Liver (tissue), 8 donors: ENCODE measurements at regions not wholly inside any gene's neighbourhood (a gene's known extent, or its start where the extent isn't known, plus 50 kb on each side); places are given as distances from the start of the nearest gene placed in this dataset.

Experiments
- DNase-seq: peaks from one replicate; pipeline ENCODE4 v3.0.0-alpha.2; 2017; ENCODE audit warnings: low spot score
- H3K27ac ChIP-seq, 2 donors: one replicate each; pipeline ENCODE4 v1.7.0; 2013; ENCODE audit warnings: inconsistent platforms in 2 of 2, low read length in 2 of 2, control low read depth in 1 of 2, low read depth in 1 of 2, mild to moderate bottlenecking in 1 of 2
- H3K27me3 ChIP-seq, 4 donors: one replicate each; pipeline versions ENCODE4 v1.6.1 to v1.7.0; 2013; ENCODE audit warnings: low read length in 3 of 4, inconsistent platforms in 1 of 4, mild to moderate bottlenecking in 1 of 4, moderate library complexity in 1 of 4; ENCODE audit not compliant: control insufficient read depth in 4 of 4, insufficient read depth in 4 of 4
- H3K36me3 ChIP-seq, 4 donors: one replicate each; pipeline versions ENCODE4 v1.6.1 to v1.7.0; 2013; ENCODE audit warnings: low read length in 3 of 4, mild to moderate bottlenecking in 3 of 4, low read depth in 1 of 4, moderate library complexity in 1 of 4; ENCODE audit not compliant: control insufficient read depth in 4 of 4, insufficient read depth in 3 of 4
- H3K4me1 ChIP-seq, 4 donors: one replicate each; pipeline versions ENCODE4 v1.6.1 to v1.7.0; 2013; ENCODE audit warnings: low read length in 3 of 4, mild to moderate bottlenecking in 3 of 4, moderate library complexity in 1 of 4; ENCODE audit not compliant: control insufficient read depth in 4 of 4, insufficient read depth in 4 of 4
- H3K4me3 ChIP-seq, 3 donors: one replicate each; pipeline versions ENCODE4 v1.6.1 to v1.7.0; 2013; ENCODE audit warnings: low read length in 3 of 3, control low read depth in 1 of 3, low read depth in 1 of 3, mild to moderate bottlenecking in 1 of 3
- H3K9ac ChIP-seq, 2 donors: one replicate each; pipeline ENCODE4 v1.7.0; 2013; ENCODE audit warnings: low read length in 2 of 2, mild to moderate bottlenecking in 2 of 2, moderate library complexity in 2 of 2, control low read depth in 1 of 2, low read depth in 1 of 2
- H3K9me3 ChIP-seq, 4 donors: one replicate each; pipeline versions ENCODE4 v1.6.1 to v1.7.0; 2013; ENCODE audit warnings: low read length in 3 of 4; ENCODE audit not compliant: control insufficient read depth in 4 of 4
- ATF3 ChIP-seq: IDR thresholded peaks from 2 replicates; pipeline ENCODE4 v1.6.1; 2016; ENCODE audit warnings: antibody characterized with exemption
- CTCF ChIP-seq: fragments of 150-350 bp; IDR thresholded peaks from 2 replicates; pipeline ENCODE4 v1.5.1; 2017; ENCODE audit warnings: improper control_type of control experiment, low read depth, low read length; ENCODE audit not compliant: missing input control
- EGR1 ChIP-seq, 2 donors: IDR thresholded peaks; 2 replicates each; pipeline ENCODE4 v1.6.1; 2016 to 2018; ENCODE audit warnings: antibody characterized with exemption in 2 of 2, low read depth in 2 of 2
- FOXA1 ChIP-seq: IDR thresholded peaks from 2 replicates; pipeline ENCODE4 v1.6.1; 2016; ENCODE audit warnings: antibody characterized with exemption
- FOXA2 ChIP-seq: IDR thresholded peaks from 2 replicates; pipeline ENCODE4 v1.6.1; 2016; ENCODE audit warnings: antibody characterized with exemption
- GABPA ChIP-seq, 2 donors: IDR thresholded peaks in 1 of 2; conservative IDR thresholded peaks in 1 of 2; 2 replicates each; pipeline ENCODE4 v1.6.1; 2016; ENCODE audit warnings: antibody characterized with exemption in 2 of 2, mild to moderate bottlenecking in 1 of 2, moderate library complexity in 1 of 2
- HNF4A ChIP-seq, 2 donors: conservative IDR thresholded peaks; 2 replicates each; pipeline ENCODE4 v1.6.1; 2016; ENCODE audit warnings: antibody characterized with exemption in 2 of 2, mild to moderate bottlenecking in 2 of 2
- HNF4G ChIP-seq: IDR thresholded peaks from 2 replicates; pipeline ENCODE4 v1.6.1; 2016; ENCODE audit warnings: antibody characterized with exemption
- JUND ChIP-seq, 2 donors: IDR thresholded peaks; 2 replicates each; pipeline ENCODE4 v1.6.1; 2016; ENCODE audit warnings: antibody characterized with exemption in 2 of 2
- NR2F2 ChIP-seq: IDR thresholded peaks from 2 replicates; pipeline ENCODE4 v1.6.1; 2016; ENCODE audit warnings: antibody characterized with exemption
- TAF1 ChIP-seq: conservative IDR thresholded peaks from 2 replicates; pipeline ENCODE4 v1.6.1; 2016; ENCODE audit warnings: antibody characterized with exemption, mild to moderate bottlenecking
- YY1 ChIP-seq: IDR thresholded peaks from 2 replicates; pipeline ENCODE4 v1.6.1; 2016; ENCODE audit warnings: antibody characterized with exemption, mild to moderate bottlenecking
- ZBTB33 ChIP-seq: IDR thresholded peaks from 2 replicates; pipeline ENCODE4 v1.6.1; 2016; ENCODE audit warnings: antibody characterized with exemption
- WGBS: extraction: QIAGEN DNeasy Blood & Tissue Kit; methylation state at CpG from one replicate; pipeline ENCODE4 v1.1.7; 2013; 5-methylcytosine and 5-hydroxymethylcytosine counted together
- TF ChIP-seq, protein P1 (sequence below): IDR thresholded peaks from 2 replicates; pipeline ENCODE4 v1.6.1; 2016; ENCODE audit warnings: antibody characterized with exemption, mild to moderate bottlenecking
- TF ChIP-seq, protein P2 (sequence below): IDR thresholded peaks from 2 replicates; pipeline ENCODE4 v1.6.1; 2016; ENCODE audit warnings: antibody characterized with exemption
- donor health status: healthy.
- donor health status: healthy.
- donor health status: healthy.
- donor health status: healthy.
- donor health status: healthy.

GRCh38 chr4:136847881-136848621, 684.2 kb downstream of the PCDH18 start:
- Histone ChIP-seq H3K4me3 (no peak overlapping the region), H3K27ac (no peak overlapping the region), H3K4me1 (no peaks in the 10 kb centered on the region), H3K27me3 (no peaks in the 10 kb centered on the region), H3K36me3 (no peaks in the 10 kb centered on the region), H3K9ac (no peak overlapping the region), H3K9me3 (no peaks in the 10 kb centered on the region)
- no peak for DNase-seq
- 84% methylated on average over 6 of the region's 6 CpGs for WGBS
- TF ChIP-seq EGR1 (IDR thresholded peaks at IDR 0.05; ENCODE audit: low read depth in 2 of 2) (no peak), ZBTB33 (no peak), FOXA1 (no peak), HNF4A (conservative IDR thresholded peaks at IDR 0.05) (no peak), GABPA (IDR thresholded peaks at IDR 0.05 in 1 of 2, conservative IDR thresholded peaks at IDR 0.05 in 1 of 2) (no peak), JUND (IDR thresholded peaks at IDR 0.05) (no peak), CTCF (no peak), FOXA2 (no peak)
- TF ChIP-seq, protein P1, sequence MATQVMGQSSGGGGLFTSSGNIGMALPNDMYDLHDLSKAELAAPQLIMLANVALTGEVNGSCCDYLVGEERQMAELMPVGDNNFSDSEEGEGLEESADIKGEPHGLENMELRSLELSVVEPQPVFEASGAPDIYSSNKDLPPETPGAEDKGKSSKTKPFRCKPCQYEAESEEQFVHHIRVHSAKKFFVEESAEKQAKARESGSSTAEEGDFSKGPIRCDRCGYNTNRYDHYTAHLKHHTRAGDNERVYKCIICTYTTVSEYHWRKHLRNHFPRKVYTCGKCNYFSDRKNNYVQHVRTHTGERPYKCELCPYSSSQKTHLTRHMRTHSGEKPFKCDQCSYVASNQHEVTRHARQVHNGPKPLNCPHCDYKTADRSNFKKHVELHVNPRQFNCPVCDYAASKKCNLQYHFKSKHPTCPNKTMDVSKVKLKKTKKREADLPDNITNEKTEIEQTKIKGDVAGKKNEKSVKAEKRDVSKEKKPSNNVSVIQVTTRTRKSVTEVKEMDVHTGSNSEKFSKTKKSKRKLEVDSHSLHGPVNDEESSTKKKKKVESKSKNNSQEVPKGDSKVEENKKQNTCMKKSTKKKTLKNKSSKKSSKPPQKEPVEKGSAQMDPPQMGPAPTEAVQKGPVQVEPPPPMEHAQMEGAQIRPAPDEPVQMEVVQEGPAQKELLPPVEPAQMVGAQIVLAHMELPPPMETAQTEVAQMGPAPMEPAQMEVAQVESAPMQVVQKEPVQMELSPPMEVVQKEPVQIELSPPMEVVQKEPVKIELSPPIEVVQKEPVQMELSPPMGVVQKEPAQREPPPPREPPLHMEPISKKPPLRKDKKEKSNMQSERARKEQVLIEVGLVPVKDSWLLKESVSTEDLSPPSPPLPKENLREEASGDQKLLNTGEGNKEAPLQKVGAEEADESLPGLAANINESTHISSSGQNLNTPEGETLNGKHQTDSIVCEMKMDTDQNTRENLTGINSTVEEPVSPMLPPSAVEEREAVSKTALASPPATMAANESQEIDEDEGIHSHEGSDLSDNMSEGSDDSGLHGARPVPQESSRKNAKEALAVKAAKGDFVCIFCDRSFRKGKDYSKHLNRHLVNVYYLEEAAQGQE, result no peak

DNA sequence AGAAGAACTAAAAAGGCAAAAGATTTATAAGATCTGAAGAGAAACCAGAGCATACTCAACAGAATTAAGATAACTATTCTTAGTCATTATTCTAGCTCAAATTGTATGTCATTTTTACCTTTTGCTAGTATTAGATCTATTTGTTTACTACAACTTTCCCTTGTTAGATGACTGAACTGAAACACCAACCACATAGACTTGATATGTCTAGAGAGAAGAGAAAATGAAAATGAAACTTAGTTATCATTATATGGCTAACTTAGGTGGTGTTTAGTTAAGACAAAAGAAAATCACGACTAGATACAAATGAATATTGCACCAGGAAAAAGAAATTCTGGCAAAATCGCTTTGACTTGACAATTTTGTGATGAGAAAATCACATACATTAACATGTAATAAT, 690.8 kb downstream of the PCDH18 start:
- H3K27ac ChIP-seq, result no peak overlapping the region

More for the DNA sequence above, 690.8 kb downstream of the PCDH18 start:
- Histone ChIP-seq H3K9ac (no peak overlapping the region), H3K9me3 (no peaks in the 10 kb centered on the region), H3K27me3 (no peaks in the 10 kb centered on the region), H3K4me3 (no peak overlapping the region), H3K4me1 (no peaks in the 10 kb centered on the region), H3K36me3 (no peaks in the 10 kb centered on the region)
- TF ChIP-seq EGR1 (IDR thresholded peaks at IDR 0.05; ENCODE audit: low read depth in 2 of 2) (no peak), JUND (IDR thresholded peaks at IDR 0.05) (no peak), YY1 (no peak), HNF4G (no peak), TAF1 (no peak), ATF3 (no peak), GABPA (IDR thresholded peaks at IDR 0.05 in 1 of 2, conservative IDR thresholded peaks at IDR 0.05 in 1 of 2) (no peak), HNF4A (conservative IDR thresholded peaks at IDR 0.05) (no peak), NR2F2 (no peak), CTCF (no peak)
- TF ChIP-seq, protein P2, sequence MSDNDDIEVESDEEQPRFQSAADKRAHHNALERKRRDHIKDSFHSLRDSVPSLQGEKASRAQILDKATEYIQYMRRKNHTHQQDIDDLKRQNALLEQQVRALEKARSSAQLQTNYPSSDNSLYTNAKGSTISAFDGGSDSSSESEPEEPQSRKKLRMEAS, result no peak
- DNase-seq, result no peak
- 58% methylated on average over 2 of the region's 2 CpGs for WGBS
